BLaER1 treated with 17β-estradiol and CSF1 and Interleukin-3, amounts not matched to agents 10 nM and 100 nM (cell line): ENCODE measurements at regions not wholly inside any gene's neighbourhood (a gene's known extent, or its start where the extent isn't known, plus 50 kb on each side); places are given as distances from the start of the nearest gene placed in this dataset.

ENCODE experiments used
- H3K27ac ChIP-seq, 11 experiments: shearing (Covaris generic); formaldehyde crosslinking; 2 replicates each; pipeline ENCODE4 v1.8.1; 2022
- H3K27me3 ChIP-seq, 11 experiments: shearing (Covaris generic); formaldehyde crosslinking; 2 replicates each; pipeline ENCODE4 v1.8.1; 2022
- H3K36me3 ChIP-seq, 11 experiments: shearing (Covaris generic); formaldehyde crosslinking; 2 replicates each; pipeline ENCODE4 v1.8.1; 2022
- H3K4me1 ChIP-seq, 10 experiments: shearing (Covaris generic); formaldehyde crosslinking; 2 replicates each; pipeline ENCODE4 v1.8.1; 2022
- H3K4me2 ChIP-seq, 11 experiments: shearing (Covaris generic); formaldehyde crosslinking; 2 replicates each; pipeline ENCODE4 v1.8.1; 2022
- H3K4me3 ChIP-seq, 10 experiments: shearing (Covaris generic); formaldehyde crosslinking; 2 replicates each; pipeline ENCODE4 v1.8.1; 2022
- H3K9ac ChIP-seq, 11 experiments: shearing (Covaris generic); formaldehyde crosslinking; 2 replicates each; pipeline ENCODE4 v1.8.1; 2022
- H3K9me3 ChIP-seq, 11 experiments: shearing (Covaris generic); formaldehyde crosslinking; replicated peaks in 1 of 11; 2 replicates each; pipeline ENCODE4 v1.8.1; 2022
- H4K20me1 ChIP-seq, 11 experiments: shearing (Covaris generic); formaldehyde crosslinking; 2 replicates each; pipeline ENCODE4 v1.8.1; 2022
- Cebpa-rat ChIP-seq, 11 experiments: shearing (Covaris generic); IDR thresholded peaks; 2 replicates each; pipeline ENCODE4 v1.8.1; 2022

GRCh38 chr1:94707321-94708298 is 112.5 kb upstream of the SLC44A3 start:
- Histone ChIP-seq H3K9me3 (no peaks in the 10 kb centered on the region), H3K4me3 (no peak overlapping the region), H3K4me2 (no peak overlapping the region), H3K36me3 (no peaks in the 10 kb centered on the region), H3K27ac (no peak overlapping the region), H3K4me1 (peaks cover 6 to 15% (median 8%) of the 10 kb centered on the region in 10 experiments), H3K9ac (no peak overlapping the region), H4K20me1 (no peaks in the 10 kb centered on the region), H3K27me3 (no peaks in the 10 kb centered on the region)
- no peak for TF ChIP-seq Cebpa-rat (IDR thresholded peaks at IDR 0.05)

- no peaks in the 10 kb centered on the region for H3K27me3 ChIP-seq
- peaks cover 0 to 7% (median 0%) of the 10 kb centered on the region in 10 experiments; a peak in 3 of 20 replicates for H3K4me1 ChIP-seq
- H3K4me2 ChIP-seq = peak overlapping the region in 3 of 11 experiments; percentile 15 to 23 (median 20); a peak in 4 of 22 replicates
- H3K9ac ChIP-seq = no peak overlapping the region
- H3K36me3 ChIP-seq = no peaks in the 10 kb centered on the region
- no peaks in the 10 kb centered on the region for H3K9me3 ChIP-seq
- H3K4me3 ChIP-seq = no peak overlapping the region
- no peaks in the 10 kb centered on the region for H4K20me1 ChIP-seq
- TF ChIP-seq Cebpa-rat (IDR thresholded peaks at IDR 0.05) = no peak
- H3K27ac ChIP-seq = no peak overlapping the region
These were observed 117.7 kb upstream of the SLC44A3 start for GRCh38 chr1:94702442-94702815.

- Histone ChIP-seq H3K4me3 (no peak overlapping the region), H3K27ac (no peak overlapping the region), H3K4me1 (peaks cover 0 to 7% (median 0%) of the 10 kb centered on the region in 10 experiments; a peak in 3 of 20 replicates), H3K27me3 (no peaks in the 10 kb centered on the region), H4K20me1 (no peaks in the 10 kb centered on the region), H3K9me3 (no peaks in the 10 kb centered on the region), H3K4me2 (peak overlapping the region in 3 of 11 experiments; percentile 15 to 23 (median 20); a peak in 4 of 22 replicates), H3K36me3 (no peaks in the 10 kb centered on the region), H3K9ac (no peak overlapping the region)
- TF ChIP-seq Cebpa-rat (IDR thresholded peaks at IDR 0.05) = no peak
These were observed 118.2 kb upstream of the SLC44A3 start for GRCh38 chr1:94701796-94702441.

GRCh38 chr1:94698759-94699502 is 121.2 kb upstream of the SLC44A3 start:
- no peak overlapping the region for H3K27ac ChIP-seq

GRCh38 chr1:94698356-94698755 is 121.8 kb upstream of the SLC44A3 start:
- H3K4me2 ChIP-seq = no peak overlapping the region
- no peak overlapping the region for H3K4me3 ChIP-seq
- no peaks in the 10 kb centered on the region for H3K9me3 ChIP-seq
- peaks cover 0 to 16% (median 11%) of the 10 kb centered on the region in 10 experiments; a peak in 15 of 20 replicates for H3K4me1 ChIP-seq
- H3K36me3 ChIP-seq = no peaks in the 10 kb centered on the region
- TF ChIP-seq Cebpa-rat (IDR thresholded peaks at IDR 0.05) = no peak
- H3K9ac ChIP-seq = no peak overlapping the region
- H4K20me1 ChIP-seq = no peaks in the 10 kb centered on the region
- H3K27ac ChIP-seq = no peak overlapping the region
- peaks cover 0 to 10% (median 6%) of the 10 kb centered on the region in 11 experiments; a peak in 9 of 22 replicates for H3K27me3 ChIP-seq

More at GRCh38 chr1:94698759-94699502, 121.2 kb upstream of the SLC44A3 start:
- Histone ChIP-seq H3K27me3 (peaks cover 0 to 7% (median 0%) of the 10 kb centered on the region in 11 experiments; a peak in 3 of 22 replicates), H3K4me1 (peaks cover 0 to 15% (median 10%) of the 10 kb centered on the region in 10 experiments; a peak in 15 of 20 replicates), H3K36me3 (no peaks in the 10 kb centered on the region), H3K4me3 (no peak overlapping the region), H3K4me2 (no peak overlapping the region), H3K9me3 (no peaks in the 10 kb centered on the region), H4K20me1 (no peaks in the 10 kb centered on the region), H3K9ac (no peak overlapping the region)
- no peak for TF ChIP-seq Cebpa-rat (IDR thresholded peaks at IDR 0.05)

GRCh38 chr1:94697839-94698238 is 122.3 kb upstream of the SLC44A3 start:
- Histone ChIP-seq H3K27me3 (peaks cover 0 to 13% (median 10%) of the 10 kb centered on the region in 11 experiments; a peak in 10 of 22 replicates), H3K9me3 (no peaks in the 10 kb centered on the region; a peak in 1 of 22 replicates), H3K36me3 (no peaks in the 10 kb centered on the region), H3K4me3 (no peak overlapping the region), H3K27ac (no peak overlapping the region), H3K4me1 (peaks cover 0 to 16% (median 11%) of the 10 kb centered on the region in 10 experiments; a peak in 15 of 20 replicates), H3K4me2 (no peak overlapping the region), H4K20me1 (no peaks in the 10 kb centered on the region), H3K9ac (no peak overlapping the region)
- TF ChIP-seq Cebpa-rat (IDR thresholded peaks at IDR 0.05) = no peak

- TF ChIP-seq Cebpa-rat (IDR thresholded peaks at IDR 0.05) = no peak
- Histone ChIP-seq H3K9me3 (peaks cover 12 to 18% (median 15%) of the 10 kb centered on the region in 11 experiments), H3K9ac (no peak overlapping the region), H3K4me2 (peak overlapping the region in 10 of 11 experiments; percentile 0 to 47 (median 22); a peak in 16 of 22 replicates), H3K27ac (no peak overlapping the region), H3K4me1 (peaks cover 0 to 13% (median 10%) of the 10 kb centered on the region in 10 experiments; a peak in 15 of 20 replicates), H3K27me3 (peaks cover 0 to 19% (median 10%) of the 10 kb centered on the region in 11 experiments; a peak in 10 of 22 replicates), H3K36me3 (no peaks in the 10 kb centered on the region), H4K20me1 (no peaks in the 10 kb centered on the region), H3K4me3 (no peak overlapping the region)
These were observed 125.8 kb upstream of the SLC44A3 start for GRCh38 chr1:94694226-94694915.

- H3K27me3 ChIP-seq = peaks cover 0 to 19% (median 10%) of the 10 kb centered on the region in 11 experiments; a peak in 10 of 22 replicates
- H3K4me2 ChIP-seq = no peak overlapping the region
- no peak for TF ChIP-seq Cebpa-rat (IDR thresholded peaks at IDR 0.05)
- no peaks in the 10 kb centered on the region for H3K36me3 ChIP-seq
- no peaks in the 10 kb centered on the region for H4K20me1 ChIP-seq
- H3K4me3 ChIP-seq = no peak overlapping the region
- no peak overlapping the region for H3K27ac ChIP-seq
- H3K9ac ChIP-seq = no peak overlapping the region
- peaks cover 12 to 18% (median 15%) of the 10 kb centered on the region in 11 experiments for H3K9me3 ChIP-seq
- peaks cover 0 to 13% (median 10%) of the 10 kb centered on the region in 10 experiments; a peak in 15 of 20 replicates for H3K4me1 ChIP-seq
These were observed 126.7 kb upstream of the SLC44A3 start for GRCh38 chr1:94693435-94693834.
